OCI-LY7 (cell line): ENCODE measurements at regions not wholly inside any gene's neighbourhood (a gene's known extent, or its start where the extent isn't known, plus 50 kb on each side); places are given as distances from the start of the nearest gene placed in this dataset.

Source experiments
- CTCF ChIP-seq: fragments of 200-600 bp; sonication (generic); conservative IDR thresholded peaks from 2 replicates; pipeline ENCODE4 v1.5.1; 2014; ENCODE audit warnings: mild to moderate bottlenecking, antibody characterized with exemption, low read length, moderate library complexity, mixed read lengths
- EZH2phosphoT487 ChIP-seq: fragments of 200-600 bp; sonication (generic); IDR thresholded peaks from 2 replicates; pipeline ENCODE4 v1.6.1; 2018; ENCODE audit warnings: low read depth, borderline replicate concordance, mild to moderate bottlenecking, mixed run types, antibody characterized with exemption, low read length, moderate library complexity, mixed read lengths

- TF ChIP-seq CTCF (no peak), EZH2phosphoT487 (no peak)
Observed at GRCh38 chr17:77347544-77347943, 206.8 kb downstream of the SEC14L1 start.
